Stimulated activated CD4-positive, alpha-beta T cell treated with anti-CD3 and anti-CD28 coated beads, Interleukin-12 subunit alpha, Interleukin-12 subunit beta, amount 100 ng/mL, for 24 hours (primary cell): ENCODE measurements at regions not wholly inside any gene's neighbourhood (a gene's known extent, or its start where the extent isn't known, plus 50 kb on each side); places are given as distances from the start of the nearest gene placed in this dataset.

ENCODE experiments used
- DNase-seq, 2 experiments: peaks; one replicate each; pipeline ENCODE4 v3.0.0-alpha.2; 2020; ENCODE audit warnings: low read depth in 2 of 2

DNA sequence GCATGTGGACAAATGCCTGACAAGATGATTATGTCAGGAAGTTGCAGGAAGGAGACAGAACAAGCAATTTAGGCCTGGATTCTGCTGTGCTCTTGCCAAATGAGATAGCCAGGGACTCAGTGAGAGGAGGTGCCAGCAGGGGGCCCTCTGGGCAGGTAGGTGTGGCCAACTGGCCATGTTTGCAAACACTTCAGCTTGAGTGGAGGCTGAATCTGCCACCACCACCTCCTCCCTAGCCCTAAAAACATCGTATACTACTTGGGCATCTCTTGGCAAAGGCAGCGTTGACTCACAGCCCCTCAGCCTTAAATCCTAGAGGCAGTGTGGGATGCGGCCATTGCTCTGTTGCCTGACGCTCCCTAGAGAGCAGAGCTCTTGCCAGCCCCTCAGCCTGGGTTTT, 95.1 kb upstream of the PLET1 start:
- no peak for DNase-seq

DNA sequence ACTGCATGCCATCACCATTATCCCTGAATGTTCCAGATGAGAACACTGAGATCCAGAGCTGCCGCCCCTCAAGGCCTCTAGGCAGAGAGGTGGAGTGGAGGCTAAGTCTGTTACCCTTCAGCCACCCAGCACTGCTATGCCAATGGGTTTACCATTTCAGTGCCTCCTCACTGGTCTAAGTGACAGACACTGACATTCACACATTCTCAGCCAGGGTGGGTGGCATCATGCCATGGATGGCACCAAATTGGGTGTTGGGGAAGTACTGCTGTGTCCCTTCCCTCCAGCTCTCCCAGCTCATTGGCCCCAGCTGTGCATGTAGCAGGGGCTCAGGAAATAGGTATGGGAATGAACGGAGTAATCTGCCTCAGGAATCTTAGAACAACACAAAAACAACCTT, 96.8 kb upstream of the PLET1 start:
- DNase-seq = no peak

DNA sequence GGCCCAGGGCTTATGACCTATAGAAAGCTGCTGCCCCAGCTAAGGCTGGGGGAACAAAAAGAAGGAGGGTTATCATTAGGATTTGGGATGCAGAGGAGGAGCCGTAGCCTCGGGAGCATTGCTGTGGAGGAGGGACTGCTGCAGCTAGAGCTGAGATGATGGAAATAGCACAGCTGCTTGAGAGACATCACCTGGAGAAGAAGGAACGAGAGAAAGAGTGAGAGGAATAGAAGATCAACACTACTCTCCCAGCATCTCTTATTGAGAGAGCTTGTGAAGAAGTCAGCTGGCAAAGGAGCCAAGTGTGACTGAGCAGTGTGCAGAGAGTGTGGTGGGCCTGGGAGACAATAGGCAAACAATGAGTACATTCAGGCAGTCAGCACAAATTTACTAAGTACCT, 100.7 kb upstream of the PLET1 start:
- no peak for DNase-seq

DNA sequence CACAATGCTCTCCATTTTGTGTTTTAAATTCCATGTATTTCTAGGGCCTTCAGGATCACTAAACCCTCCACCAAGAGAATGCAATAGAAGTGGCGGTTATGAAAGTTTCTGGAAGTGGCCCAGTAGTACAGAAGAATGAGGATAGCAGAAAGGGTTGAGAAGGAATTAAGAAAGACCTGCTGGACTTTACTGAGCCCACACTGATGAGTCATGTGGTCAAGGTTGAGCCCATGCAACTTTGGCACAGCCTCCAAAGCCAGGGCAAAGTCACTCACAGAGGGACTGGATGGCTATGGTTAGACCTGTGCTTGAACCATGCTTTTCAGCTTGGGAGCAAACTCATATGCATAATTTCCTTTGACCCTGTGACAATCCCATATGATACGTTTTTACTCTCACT, 102.9 kb upstream of the PLET1 start:
- DNase-seq = no peak

DNA sequence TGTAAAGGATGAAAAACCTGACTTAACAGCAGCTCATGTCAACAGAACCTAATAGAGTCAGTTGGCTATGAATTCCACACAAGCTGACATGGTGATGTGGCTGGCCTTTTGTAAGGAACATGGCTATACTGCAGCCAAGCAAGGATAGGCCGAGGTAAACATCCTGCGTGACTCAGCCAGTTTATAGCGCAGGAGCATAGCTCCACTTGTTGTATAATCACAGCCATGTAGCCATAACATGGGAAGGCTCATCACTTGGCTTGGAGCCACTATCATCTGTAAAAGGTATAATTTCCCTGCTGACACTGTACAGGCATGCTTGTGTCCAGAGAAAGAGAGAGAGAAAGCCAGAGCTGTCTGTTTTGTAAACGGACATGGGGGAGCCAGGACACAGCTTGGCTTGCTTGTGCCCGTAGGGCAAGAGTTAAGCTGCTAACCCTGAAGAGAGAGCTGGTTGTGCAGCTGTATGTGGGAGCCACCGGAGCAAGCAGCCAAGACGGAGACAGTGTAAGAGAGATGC, 104.4 kb upstream of the PLET1 start:
- DNase-seq = no peak

DNA sequence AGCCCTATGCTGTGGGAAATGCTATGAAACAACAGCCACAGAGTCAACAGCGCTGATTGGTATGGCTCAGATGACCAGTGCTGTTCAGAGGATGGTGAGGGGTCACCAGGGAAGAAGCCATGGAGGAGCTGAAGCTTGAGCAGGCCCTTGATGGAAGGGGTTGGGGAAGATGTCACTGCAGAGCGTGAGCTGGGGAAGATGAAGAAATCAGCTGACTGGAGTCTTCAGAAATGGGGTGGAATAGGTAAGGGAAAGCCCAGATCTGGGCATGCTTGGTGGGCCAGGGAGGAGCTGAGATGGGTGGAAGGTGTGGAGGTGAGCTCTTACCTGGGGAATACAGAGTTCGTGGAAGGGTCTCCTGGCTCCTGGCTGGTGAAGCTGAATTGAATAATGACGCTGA, 105.4 kb upstream of the PLET1 start:
- no peak for DNase-seq

DNA sequence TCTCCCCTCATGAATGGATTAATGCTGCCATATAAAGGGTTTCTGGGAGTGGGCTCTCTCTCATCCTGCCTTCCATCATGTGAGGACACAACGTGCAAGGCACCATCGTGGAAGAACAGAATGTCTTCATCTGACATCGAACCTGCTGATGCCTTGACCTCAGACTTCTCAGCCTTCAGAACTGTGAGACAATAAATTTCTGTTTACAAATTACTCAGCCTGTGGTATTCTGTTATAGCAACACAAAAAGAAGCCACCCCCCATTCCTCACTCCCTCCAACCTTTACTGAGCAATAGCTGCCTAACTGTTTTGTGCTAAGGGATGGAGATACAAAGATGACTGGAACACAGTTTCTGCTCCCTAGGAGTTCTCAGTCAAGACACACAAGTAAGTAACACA, 106.1 kb upstream of the PLET1 start:
- no peak for DNase-seq

DNA sequence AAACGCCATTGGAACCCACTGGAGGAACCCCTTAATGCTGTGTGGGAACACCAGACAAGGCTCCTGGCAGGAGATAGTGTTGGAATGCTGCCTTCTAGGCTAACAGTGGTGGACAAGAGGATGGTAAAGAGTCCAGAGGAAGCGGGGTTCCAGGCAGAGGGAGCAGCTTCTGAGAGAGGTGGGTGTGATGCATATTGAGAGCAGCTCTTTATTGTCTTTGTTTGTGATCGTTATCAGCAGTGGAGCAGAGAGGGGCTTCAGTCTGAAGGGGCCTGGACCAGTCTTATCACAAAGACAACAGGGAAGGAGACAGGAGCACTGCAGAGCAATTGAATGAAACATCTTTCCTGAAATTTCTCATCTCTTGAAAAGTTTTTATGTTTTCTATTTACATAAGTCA, 106.8 kb upstream of the PLET1 start:
- DNase-seq = no peak

DNA sequence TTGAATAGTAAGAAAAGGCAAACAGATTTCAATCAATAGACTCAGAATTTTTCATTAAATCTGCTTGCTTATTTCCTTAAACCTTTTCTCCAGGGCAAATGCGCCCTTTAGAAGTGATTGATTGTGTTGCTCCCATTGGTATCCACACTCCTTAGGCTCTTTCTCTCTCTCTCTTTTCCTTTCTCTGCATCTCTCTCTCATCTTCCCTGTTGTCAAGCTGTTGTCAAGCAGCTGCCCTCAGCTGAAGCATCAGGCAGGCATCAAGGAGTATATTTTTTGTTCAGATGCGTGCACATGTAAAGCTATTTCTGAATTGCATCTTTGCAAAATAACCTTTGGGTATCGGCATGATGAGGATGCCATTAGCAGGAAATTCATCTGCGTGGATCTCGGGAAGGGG, 107.2 kb upstream of the PLET1 start:
- no peak for DNase-seq

DNA sequence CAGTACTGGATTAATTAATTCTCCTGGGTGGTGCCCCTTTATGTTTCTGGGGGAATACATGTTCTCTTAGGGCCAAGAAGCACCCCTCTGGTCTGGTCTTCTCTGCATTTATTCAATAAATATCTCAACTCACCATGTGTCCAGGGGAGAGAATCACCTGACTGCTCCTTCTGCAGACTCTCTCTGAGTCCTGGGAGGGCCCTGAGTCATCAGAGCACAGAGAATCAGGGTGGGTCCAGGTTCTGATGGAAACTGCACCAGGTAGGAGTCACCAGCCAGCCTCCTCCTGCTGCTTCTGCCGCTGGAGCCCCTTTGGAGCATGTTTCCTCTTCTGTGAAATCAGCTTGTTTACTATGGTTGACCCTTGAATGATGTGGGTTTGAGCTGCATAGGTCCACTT, 107.7 kb upstream of the PLET1 start:
- no peak for DNase-seq

DNA sequence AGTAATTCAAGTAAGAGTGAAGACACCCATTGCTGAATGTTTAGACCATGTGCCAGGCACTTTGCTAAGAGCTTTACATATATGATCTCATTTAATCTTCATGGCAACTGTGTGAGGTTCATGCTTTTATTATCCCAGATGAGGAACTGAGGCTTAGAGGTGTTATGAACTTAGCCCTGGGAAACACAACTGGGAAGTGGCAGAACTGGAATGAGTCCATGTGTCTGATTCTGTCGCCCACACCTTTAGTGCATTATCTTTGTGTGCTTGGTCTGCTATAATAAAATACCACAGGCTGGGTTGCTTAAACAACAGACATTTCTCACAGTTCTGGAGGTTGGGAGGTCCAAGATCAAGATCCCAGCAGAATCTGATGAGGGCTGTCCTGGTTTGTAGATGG, 108.7 kb upstream of the PLET1 start:
- DNase-seq = no peak

DNA sequence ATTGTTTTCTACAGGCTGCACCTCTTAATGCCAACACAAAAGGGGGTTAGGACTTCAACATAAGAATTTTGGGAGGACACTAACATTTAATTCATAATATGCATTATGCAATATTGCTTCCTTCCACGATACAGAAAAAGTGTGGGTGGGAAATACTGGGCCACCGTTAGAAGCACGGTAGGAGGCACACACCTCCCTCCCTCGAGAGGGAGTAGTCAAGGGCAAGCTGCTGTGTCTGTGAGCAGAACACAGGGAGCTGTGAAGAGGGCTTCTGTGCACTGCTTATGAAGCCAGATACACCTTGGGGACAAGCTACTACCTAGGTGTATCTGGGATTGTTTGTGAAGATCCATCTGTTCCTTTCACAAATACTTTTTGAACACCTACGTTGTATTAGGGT, 109.3 kb upstream of the PLET1 start:
- no peak for DNase-seq

DNA sequence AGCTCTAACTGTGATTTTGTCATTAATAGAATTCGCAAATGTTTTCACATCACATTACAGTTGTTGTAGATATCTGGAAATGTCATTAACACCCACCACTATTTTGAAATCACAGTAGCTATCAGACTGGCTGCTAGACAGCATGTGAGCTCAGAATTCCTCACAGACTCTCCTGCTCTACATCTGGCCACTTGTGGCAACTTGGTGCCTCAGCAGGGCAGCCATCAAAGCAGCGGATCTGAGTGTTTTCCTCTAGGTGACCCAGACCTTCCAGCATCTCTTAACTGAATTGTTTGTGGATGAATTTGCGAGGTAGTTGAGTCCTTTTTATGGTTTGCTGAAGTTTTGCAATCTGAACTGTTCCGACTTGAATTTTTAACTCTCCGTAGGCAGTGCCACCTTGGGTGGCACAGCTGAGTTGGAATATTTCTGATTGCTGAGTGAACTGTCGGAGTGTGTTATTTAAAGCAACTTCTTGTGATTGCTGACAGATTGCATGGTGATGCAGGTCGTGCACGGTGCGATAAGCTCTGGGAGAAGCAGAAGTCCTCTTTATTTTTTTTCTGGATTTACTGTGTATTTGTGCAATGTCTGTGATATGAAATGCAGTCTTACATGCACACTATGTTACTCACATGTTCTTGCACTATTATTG, 114.0 kb upstream of the PLET1 start:
- DNase-seq = no peak

DNA sequence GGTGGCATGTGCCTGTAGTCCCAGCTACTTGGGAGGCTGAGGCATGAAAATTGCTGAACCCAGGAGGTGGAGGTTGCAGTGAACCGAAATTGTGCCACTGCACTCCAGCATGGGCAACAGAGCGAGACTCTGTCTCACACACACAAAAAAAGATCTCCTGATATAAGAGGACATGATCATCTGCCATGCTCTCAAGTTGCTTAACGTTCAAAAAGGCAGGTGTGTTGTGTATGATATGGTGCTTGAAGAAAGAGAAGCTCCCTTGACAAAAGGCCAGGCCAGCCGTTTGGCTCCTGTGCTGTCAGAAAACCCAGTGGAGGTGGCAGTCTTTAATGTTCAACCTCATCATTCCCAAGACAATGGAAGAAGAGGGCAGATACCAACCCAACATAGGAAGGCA, 117.3 kb upstream of the PLET1 start:
- DNase-seq = no peak

DNA sequence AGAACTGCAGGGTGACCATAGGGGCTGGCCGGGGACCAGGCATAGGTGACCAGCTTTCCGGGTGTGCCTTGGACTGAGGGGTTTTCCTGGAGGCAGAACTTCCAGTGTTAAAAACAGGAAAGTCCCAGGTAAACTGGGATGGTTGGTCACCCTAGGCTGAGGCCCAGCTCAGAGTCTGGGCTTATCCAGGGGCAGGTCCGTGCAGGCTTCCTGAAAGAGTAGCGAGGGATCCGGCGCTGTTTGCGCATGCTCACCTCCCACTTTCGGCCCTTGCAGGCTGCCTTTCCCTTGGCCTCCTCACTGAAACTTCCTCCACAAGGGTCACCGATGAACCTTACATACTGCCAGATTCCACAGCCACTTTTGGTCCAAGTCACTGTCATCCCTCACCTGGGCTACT, 119.8 kb upstream of the PLET1 start:
- no peak for DNase-seq

DNA sequence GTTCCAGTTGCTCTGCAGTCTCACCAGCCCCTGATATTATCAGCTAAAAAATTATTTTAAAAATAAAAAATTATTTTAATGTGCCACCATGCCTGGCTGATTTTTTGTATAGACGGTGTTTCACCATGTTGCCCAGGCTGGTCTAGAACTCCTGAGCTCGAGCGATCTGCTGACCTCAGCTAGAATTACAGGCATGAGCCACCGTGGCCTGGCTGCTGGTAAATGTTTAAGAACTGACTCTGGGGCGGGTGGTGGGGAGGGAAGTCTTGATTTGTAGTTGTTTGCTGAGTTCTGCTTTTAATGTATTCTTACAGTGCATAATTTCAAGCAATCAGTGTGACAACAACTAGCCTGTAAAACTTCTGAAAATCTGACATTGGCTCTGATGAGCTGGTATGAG, 120.9 kb upstream of the PLET1 start:
- DNase-seq = no peak

DNA sequence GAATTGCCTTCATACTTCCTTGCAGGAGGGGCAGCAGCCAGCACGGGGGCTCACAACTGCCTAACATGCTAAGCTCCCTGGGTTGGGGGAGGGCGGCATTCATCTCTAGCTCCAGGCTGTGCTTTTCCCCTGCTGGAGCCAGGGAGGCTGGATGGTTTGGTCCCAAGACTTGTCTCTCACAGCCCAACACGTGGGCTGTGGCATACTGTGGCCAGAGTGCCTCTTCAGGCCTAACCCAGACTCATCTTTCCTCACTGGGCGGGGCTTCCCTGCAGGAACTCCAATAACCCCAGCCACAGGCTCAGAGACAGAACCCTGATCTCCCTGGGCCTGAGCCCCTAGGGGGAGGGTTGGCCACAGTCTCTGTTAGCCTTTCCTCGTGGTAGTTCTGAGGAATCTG, 121.9 kb upstream of the PLET1 start:
- DNase-seq = no peak

DNA sequence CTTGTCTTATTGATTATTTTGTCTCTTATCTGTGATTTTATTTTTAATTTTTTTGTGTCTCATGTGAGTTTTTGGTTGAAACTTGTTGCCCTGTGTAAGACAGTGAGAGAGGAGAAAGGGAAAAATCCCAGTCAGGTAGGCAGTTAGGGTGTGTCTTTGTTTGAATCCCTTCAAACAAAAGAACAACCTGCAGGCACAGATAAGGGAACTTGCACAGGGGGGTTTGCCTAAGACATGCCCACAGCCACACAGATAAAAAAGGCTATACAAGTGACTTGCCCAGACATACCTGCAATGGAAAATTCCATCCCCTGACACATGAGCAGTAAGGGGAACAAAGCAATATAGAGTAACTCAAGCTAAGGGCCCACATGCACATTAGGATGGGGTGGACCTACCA, 127.8 kb upstream of the PLET1 start:
- no peak for DNase-seq

DNA sequence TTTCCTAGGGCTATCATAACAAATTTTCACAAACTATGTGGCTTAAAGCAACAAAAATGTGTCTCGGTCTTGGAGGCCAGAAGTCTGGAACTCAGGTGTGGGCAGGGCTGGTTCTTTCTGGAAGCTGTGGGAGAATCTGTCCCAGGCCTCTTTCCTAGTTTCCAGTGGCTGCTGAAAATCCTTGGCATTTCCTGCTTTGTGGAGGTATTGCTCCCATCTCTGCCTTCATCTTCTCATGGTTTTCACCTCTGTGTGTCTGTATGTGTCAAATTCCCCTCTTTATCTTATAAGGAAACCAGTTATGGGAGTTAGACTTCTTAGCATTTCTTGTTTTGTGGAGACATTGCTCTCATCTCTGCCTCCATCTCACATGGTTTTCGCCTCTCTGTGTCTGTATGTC, 130.4 kb upstream of the PLET1 start:
- no peak for DNase-seq

DNA sequence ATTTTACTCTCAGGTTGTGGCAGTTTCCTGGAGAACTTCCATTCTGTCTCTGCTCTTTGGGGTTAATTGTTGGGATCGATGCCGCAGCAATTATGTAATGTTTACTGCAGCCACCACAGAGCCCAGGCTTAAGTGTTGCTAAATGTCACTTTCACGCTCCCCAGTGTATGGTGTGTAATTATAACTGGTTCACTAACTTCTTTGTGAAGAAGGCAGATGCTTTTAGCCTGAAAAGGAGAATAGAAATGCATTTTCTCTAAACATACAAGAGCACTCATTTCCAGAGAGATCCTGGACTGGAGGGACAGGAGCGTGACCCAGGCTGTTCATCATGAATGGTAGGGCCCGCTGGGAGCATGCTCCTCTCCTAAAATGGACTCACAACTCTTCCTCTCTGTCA, 132.2 kb upstream of the PLET1 start:
- no peak for DNase-seq

DNA sequence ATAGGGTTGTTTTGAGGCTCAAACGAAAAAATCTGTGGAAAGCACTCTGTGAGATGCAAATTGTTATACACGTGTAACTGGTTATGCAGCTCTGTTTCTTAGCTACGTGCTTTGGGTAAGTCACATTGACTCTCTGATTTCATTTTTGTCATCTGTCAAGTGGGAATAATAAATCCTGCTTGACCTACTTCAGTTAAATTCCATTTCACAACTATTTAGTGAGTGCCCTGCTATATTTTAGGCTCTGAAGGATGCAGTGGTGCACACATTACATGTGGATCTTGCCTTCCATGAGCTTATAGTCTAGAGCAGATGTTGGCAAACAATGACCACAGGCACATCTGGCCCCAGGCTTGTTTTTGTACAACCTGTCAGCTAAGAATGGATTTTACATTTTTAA, 133.6 kb upstream of the PLET1 start:
- DNase-seq = no peak

DNA sequence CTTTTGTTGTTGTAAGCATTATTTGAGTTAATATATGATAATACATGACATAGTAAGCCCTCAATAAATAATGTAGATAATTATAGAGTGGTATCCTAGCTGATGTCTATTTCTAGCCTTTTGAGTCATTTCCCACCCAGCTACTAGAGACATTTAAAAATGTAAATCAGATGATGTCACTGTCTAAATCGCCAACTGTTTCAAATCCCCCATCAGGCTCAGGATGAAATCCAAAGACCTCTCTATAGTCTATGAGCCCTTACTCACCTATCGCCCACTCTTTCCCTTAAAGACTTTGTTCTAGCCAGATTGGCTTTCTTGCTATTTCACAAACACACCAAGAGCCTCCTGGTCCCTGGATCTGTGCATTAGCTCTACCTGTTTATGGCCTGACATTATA, 135.4 kb upstream of the PLET1 start:
- no peak for DNase-seq

DNA sequence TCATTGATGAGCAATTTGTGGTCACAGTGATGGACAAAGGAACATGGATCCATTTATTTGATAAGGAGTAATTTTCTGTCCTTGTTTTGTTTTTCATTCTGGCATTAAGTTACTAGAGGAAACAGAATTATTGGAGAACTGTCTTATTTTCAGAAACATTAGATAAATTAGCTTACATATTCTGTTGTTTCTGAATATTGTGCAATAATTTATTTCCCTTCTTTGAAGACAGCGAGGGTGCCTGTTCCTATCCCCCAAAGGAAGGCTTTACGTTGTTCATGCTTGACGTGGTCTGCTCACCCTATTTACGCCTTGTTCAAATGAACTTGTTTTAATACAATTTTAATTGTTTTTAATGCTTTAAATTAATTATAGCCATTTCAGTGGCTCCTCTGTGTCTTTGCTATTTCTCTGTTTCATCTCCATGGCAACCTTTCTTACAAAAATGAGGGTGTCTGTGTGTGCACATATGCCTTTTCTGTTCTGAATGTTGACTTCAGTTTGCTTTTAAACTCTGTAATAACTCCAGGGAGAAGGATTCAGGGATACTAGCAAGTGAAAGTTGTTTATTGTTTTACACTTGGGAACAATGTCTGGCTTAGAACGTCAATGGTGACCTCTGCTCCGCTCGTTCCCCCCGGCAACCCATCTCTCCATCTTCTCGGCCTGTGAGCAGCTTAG, 138.3 kb upstream of the PLET1 start:
- no peak for DNase-seq

DNA sequence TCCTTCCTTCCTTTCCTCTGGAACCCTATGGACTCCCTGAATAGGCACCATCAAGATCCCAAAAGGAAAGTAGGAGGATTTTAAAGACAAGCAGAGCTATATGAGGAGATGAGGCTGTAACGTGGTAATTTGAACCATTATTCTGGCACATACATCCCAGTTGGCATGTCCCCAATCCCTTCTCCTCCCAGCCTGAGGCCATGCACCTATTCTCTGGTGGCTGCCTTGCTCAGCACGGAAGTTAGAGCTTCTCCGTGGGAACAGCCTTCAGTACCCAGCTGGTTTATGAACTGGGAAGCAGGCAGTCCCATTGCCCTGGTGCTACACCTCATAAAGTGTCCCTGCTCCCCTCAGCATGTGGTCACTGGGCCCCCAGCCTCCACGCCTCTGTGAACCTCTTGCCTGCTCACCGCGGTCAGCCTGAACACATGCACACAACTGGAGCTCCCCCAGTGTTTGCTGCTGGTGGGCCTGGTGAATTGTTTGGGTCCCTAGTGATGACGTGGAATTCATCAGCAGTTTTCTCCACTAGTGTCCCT, 139.9 kb upstream of the PLET1 start:
- no peak for DNase-seq
